ENCODE measurements at regions not wholly inside any gene's neighbourhood (a gene's known extent, or its start where the extent isn't known, plus 50 kb on each side); places are given as distances from the start of the nearest gene placed in this dataset.

GRCh38 chr3:34464646-34465045 lies 666.2 kb downstream of the PDCD6IP start:
- Histone ChIP-seq H3K79me2 (replicated peaks; ENCODE audit: insufficient read depth, low read length) (no peaks in the 10 kb centered on the region), H3K9me3 (ENCODE audit: low read length) (peaks cover 6% of the 10 kb centered on the region), H4K20me1 (ENCODE audit: insufficient read depth) (no peaks in the 10 kb centered on the region), H3K36me3 (ENCODE audit: insufficient read depth, low read length) (no peaks in the 10 kb centered on the region), H3K9ac (ENCODE audit: low read length) (no peak overlapping the region), H3F3A (ENCODE audit: insufficient read depth, low read length, poor library complexity, severe bottlenecking) (no peaks in the 10 kb centered on the region), H3K27ac (ENCODE audit: low read length) (no peak overlapping the region), H3K4me3 (ENCODE audit: low read length) (no peak overlapping the region), H3K4me2 (ENCODE audit: low read length) (no peak overlapping the region), H2AFZ (ENCODE audit: low read depth, low read length) (no peak overlapping the region), H3K9me2 (ENCODE audit: insufficient read depth, low read length) (no peaks in the 10 kb centered on the region), H3K27me3 (ENCODE audit: insufficient read depth, low read depth, low read length) (no peaks in the 10 kb centered on the region)
- no peak for TF ChIP-seq MXI1 (conservative IDR thresholded peaks at IDR 0.05; ENCODE audit: poor library complexity, severe bottlenecking)
- TF ChIP-seq, protein P1, sequence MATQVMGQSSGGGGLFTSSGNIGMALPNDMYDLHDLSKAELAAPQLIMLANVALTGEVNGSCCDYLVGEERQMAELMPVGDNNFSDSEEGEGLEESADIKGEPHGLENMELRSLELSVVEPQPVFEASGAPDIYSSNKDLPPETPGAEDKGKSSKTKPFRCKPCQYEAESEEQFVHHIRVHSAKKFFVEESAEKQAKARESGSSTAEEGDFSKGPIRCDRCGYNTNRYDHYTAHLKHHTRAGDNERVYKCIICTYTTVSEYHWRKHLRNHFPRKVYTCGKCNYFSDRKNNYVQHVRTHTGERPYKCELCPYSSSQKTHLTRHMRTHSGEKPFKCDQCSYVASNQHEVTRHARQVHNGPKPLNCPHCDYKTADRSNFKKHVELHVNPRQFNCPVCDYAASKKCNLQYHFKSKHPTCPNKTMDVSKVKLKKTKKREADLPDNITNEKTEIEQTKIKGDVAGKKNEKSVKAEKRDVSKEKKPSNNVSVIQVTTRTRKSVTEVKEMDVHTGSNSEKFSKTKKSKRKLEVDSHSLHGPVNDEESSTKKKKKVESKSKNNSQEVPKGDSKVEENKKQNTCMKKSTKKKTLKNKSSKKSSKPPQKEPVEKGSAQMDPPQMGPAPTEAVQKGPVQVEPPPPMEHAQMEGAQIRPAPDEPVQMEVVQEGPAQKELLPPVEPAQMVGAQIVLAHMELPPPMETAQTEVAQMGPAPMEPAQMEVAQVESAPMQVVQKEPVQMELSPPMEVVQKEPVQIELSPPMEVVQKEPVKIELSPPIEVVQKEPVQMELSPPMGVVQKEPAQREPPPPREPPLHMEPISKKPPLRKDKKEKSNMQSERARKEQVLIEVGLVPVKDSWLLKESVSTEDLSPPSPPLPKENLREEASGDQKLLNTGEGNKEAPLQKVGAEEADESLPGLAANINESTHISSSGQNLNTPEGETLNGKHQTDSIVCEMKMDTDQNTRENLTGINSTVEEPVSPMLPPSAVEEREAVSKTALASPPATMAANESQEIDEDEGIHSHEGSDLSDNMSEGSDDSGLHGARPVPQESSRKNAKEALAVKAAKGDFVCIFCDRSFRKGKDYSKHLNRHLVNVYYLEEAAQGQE (IDR thresholded peaks at IDR 0.05; ENCODE audit: borderline replicate concordance), result no peak

DNA sequence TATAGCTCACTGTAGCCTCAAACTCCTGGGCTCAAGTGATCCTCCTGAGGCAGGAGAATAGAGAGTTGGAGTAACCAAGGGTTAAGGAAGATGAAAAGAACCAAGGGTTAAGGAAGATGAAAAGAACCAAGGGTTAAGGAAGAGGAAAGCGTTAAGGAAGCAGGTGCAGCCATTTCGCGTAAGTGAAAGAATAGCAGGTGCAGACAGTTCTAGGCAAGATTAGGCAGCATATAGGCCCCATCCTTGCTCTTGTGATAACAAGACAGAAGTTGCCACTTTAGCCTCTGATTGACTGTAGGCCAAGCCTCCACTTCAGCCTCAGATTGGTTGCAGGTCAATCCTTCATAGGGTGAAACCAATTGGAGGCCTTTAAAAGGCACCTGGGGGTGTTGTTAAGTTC lies 677.4 kb downstream of the PDCD6IP start:
- H3K4me2 ChIP-seq (ENCODE audit: low read length), result no peak overlapping the region
- H3K9me2 ChIP-seq (ENCODE audit: insufficient read depth, low read length), result no peaks in the 10 kb centered on the region
- no peaks in the 10 kb centered on the region for H3K9me3 ChIP-seq (ENCODE audit: low read length)

More for the DNA sequence above, 677.4 kb downstream of the PDCD6IP start:
- Histone ChIP-seq H3K27ac (ENCODE audit: low read length) (no peak overlapping the region), H3K79me2 (replicated peaks; ENCODE audit: insufficient read depth, low read length) (no peaks in the 10 kb centered on the region), H3K27me3 (ENCODE audit: insufficient read depth, low read depth, low read length) (no peaks in the 10 kb centered on the region), H3K4me3 (ENCODE audit: low read length) (no peak overlapping the region), H3K9ac (ENCODE audit: low read length) (no peak overlapping the region), H3K36me3 (ENCODE audit: insufficient read depth, low read length) (no peaks in the 10 kb centered on the region), H4K20me1 (ENCODE audit: insufficient read depth) (no peaks in the 10 kb centered on the region), H2AFZ (ENCODE audit: low read depth, low read length) (no peak overlapping the region), H3F3A (ENCODE audit: insufficient read depth, low read length, poor library complexity, severe bottlenecking) (no peaks in the 10 kb centered on the region)
- TF ChIP-seq MXI1 (conservative IDR thresholded peaks at IDR 0.05; ENCODE audit: poor library complexity, severe bottlenecking), result no peak
- TF ChIP-seq, protein P1 (IDR thresholded peaks at IDR 0.05; ENCODE audit: borderline replicate concordance), result no peak
- no peak for TF ChIP-seq EP300 (conservative IDR thresholded peaks at IDR 0.05; ENCODE audit: poor library complexity, severe bottlenecking)
- TF ChIP-seq, protein P2, sequence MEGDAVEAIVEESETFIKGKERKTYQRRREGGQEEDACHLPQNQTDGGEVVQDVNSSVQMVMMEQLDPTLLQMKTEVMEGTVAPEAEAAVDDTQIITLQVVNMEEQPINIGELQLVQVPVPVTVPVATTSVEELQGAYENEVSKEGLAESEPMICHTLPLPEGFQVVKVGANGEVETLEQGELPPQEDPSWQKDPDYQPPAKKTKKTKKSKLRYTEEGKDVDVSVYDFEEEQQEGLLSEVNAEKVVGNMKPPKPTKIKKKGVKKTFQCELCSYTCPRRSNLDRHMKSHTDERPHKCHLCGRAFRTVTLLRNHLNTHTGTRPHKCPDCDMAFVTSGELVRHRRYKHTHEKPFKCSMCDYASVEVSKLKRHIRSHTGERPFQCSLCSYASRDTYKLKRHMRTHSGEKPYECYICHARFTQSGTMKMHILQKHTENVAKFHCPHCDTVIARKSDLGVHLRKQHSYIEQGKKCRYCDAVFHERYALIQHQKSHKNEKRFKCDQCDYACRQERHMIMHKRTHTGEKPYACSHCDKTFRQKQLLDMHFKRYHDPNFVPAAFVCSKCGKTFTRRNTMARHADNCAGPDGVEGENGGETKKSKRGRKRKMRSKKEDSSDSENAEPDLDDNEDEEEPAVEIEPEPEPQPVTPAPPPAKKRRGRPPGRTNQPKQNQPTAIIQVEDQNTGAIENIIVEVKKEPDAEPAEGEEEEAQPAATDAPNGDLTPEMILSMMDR (IDR thresholded peaks at IDR 0.05; ENCODE audit: poor library complexity, severe bottlenecking), result no peak
- no peak for TF ChIP-seq POLR2AphosphoS5 (IDR thresholded peaks at IDR 0.05)
- TF ChIP-seq TAF1 (IDR thresholded peaks at IDR 0.05; ENCODE audit: low read depth), result no peak

Data from neural cell (in vitro differentiated cells).